ENCODE measurements at regions not wholly inside any gene's neighbourhood (a gene's known extent, or its start where the extent isn't known, plus 50 kb on each side); places are given as distances from the start of the nearest gene placed in this dataset.

GRCh38 chr1:29836651-29837646 lies 600.6 kb downstream of the PTPRU start:
- POLR2A ChIA-PET (ENCODE audit: low non-redundant PET) = no interaction called here
- H3K27ac ChIP-seq = no peak overlapping the region
- TF ChIP-seq CTCF (conservative IDR thresholded peaks at IDR 0.05; ENCODE audit: low read depth) = no peak
- DNase-seq (ENCODE audit: low spot score) = no peak
- CTCF ChIA-PET = interaction anchor here (0.7 kb wide), 1 partner anchor 192 kb away, joined by 3 read pairs; no protein-coding TSS in a partner anchor

GRCh38 chr1:29835874-29836273 lies 599.6 kb downstream of the PTPRU start:
- no peak overlapping the region for H3K27ac ChIP-seq
- ChIA-PET CTCF (no interaction called here), POLR2A (ENCODE audit: low non-redundant PET) (no interaction called here)
- DNase-seq (ENCODE audit: low spot score) = no peak
- no peak for TF ChIP-seq CTCF (conservative IDR thresholded peaks at IDR 0.05; ENCODE audit: low read depth)

GRCh38 chr1:29835406-29835805 lies 599.1 kb downstream of the PTPRU start:
- POLR2A ChIA-PET (ENCODE audit: low non-redundant PET) = no interaction called here
- no peak for DNase-seq (ENCODE audit: low spot score)
- no peak for TF ChIP-seq CTCF (conservative IDR thresholded peaks at IDR 0.05; ENCODE audit: low read depth)
- CTCF ChIA-PET = no interaction called here
- no peak overlapping the region for H3K27ac ChIP-seq

- POLR2A ChIA-PET (ENCODE audit: low non-redundant PET) = no interaction called here
- TF ChIP-seq CTCF (conservative IDR thresholded peaks at IDR 0.05; ENCODE audit: low read depth) = no peak
- no peak overlapping the region for H3K27ac ChIP-seq
- no peak for DNase-seq (ENCODE audit: low spot score)
- CTCF ChIA-PET = no interaction called here
Measured at GRCh38 chr1:29833581-29833980, 597.3 kb downstream of the PTPRU start.

GRCh38 chr1:29832936-29833335 lies 596.6 kb downstream of the PTPRU start:
- DNase-seq (ENCODE audit: low spot score) = no peak
- ChIA-PET POLR2A (ENCODE audit: low non-redundant PET) (no interaction called here), CTCF (interaction anchor here (0.6 kb wide), 1 partner anchor 50 kb away, joined by 3 read pairs; no protein-coding TSS in a partner anchor)
- no peak overlapping the region for H3K27ac ChIP-seq
- no peak for TF ChIP-seq CTCF (conservative IDR thresholded peaks at IDR 0.05; ENCODE audit: low read depth)

- TF ChIP-seq CTCF (conservative IDR thresholded peaks at IDR 0.05; ENCODE audit: low read depth) = no peak
- CTCF ChIA-PET = no interaction called here
- no peak overlapping the region for H3K27ac ChIP-seq
- no peak for DNase-seq (ENCODE audit: low spot score)
- POLR2A ChIA-PET (ENCODE audit: low non-redundant PET) = no interaction called here
Measured at GRCh38 chr1:29832471-29832870, 596.1 kb downstream of the PTPRU start.

Measured in RWPE1 (cell line).